Activated T-cell treated with anti-CD3 and anti-CD28 coated beads, Interleukin-2, amount 50 U/mL, for 48 hours (primary cell): ENCODE measurements at regions not wholly inside any gene's neighbourhood (a gene's known extent, or its start where the extent isn't known, plus 50 kb on each side); places are given as distances from the start of the nearest gene placed in this dataset.
"Not testable (repeated sequence)": the region's sequence is repeated elsewhere in the genome, so short reads cannot be mapped to it uniquely, and the experiment has no call there.

ENCODE experiments used
- DNase-seq, 2 experiments: peaks; one replicate each; pipeline ENCODE4 v3.0.0-alpha.2; 2020

GRCh38 chr16:63650550-63650949 lies 1471.3 kb downstream of the CDH11 start:
- DNase-seq: no peak

DNA sequence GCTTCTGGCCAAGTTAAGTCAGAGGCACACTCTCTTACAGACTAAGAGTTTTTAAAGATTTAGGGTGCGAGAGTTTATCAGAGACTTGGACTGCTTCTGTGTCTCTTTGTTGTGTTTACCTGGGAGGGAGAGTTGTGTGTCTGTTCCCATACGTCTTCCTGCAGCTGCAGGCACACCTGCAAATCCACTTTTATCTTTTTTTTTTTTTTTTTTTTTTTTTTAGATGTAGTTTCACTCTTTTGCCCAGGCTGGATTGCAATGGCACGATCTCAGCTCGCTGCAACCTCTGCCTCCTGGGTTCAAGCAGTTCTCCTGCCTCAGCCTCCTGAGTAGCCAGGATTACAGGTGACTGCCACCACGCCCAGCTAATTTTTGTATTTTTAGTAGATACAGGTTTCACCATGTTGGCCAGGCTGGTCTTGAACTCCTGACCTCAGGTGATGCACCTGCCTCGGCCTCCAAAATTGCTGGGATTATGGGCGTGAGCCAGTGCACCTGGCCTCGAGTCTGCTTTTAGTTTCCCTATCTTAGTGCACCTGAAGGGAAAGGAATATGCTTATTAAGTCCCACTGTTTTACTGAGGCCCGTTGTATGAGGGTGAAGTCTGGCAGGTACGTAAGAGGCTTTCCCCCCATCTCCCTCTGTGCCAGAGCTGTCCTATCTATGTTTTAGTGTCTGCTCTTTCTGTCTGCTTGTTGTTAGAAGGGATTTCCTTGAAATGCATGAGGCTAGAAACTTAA lies 1488.0 kb downstream of the CDH11 start:
- not testable (repeated sequence) for DNase-seq

DNA sequence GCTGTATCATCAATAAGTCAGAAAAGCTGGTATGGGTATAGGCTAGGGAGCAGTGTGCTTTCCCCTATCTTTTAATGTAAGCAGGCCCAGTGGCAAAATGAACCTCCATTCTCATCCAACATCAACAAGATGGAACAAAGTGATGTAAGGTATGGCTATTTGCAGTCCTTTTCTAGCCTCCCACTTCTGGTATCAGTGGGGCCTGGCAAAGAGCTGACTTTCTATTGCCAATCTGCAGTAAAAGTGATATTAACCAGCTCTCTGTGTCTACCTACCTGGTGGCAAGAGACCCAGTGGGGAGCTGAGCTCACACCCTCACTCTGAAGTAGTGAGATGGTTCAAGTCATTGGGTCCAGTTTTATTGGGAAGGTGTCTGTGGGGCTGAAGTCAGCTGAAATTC lies 1492.6 kb downstream of the CDH11 start:
- DNase-seq: no peak

- DNase-seq: no peak
Observed at GRCh38 chr16:63628812-63629211, 1493.1 kb downstream of the CDH11 start.

DNA sequence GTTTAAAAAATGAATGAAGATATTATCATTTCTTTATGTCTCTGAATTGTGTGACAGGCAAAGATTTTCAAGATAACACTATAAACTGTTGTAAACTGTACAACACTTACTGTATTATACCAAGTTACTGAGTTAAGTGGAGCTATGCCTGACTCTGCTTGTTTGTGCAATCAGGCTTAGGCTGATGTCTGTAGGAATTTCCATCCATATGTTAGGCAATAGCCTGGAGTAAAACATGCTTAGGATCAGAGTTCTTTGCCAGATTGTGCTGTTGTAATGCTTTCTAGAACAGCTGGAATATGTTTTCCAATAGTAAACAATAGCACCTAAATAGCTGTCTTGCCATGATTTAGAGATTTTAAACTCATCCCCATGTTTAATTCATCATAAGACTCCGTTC lies 1496.7 kb downstream of the CDH11 start:
- DNase-seq: no peak

DNA sequence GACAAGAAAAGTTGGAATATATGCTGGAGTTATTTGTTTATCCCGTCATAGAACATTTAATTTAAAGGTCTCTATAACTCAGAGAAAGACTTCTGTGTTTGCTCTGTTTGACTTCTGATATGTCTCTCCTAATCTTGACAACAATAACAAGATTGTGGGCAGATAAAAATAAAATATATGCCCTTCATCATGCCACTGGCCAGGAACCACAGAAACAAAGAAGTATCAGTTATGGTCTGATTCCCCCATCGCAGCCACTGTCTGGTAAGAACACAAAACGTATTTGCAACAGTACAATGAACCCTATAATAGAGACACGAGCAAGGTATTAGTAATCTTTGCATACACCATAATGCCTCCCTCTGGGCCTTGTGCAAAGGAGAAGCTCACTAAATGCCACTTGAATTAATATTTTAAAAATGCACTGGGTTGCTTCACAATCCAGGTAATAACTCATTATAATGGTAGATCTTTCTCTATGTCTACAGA lies 1498.3 kb downstream of the CDH11 start:
- DNase-seq: no peak

DNA sequence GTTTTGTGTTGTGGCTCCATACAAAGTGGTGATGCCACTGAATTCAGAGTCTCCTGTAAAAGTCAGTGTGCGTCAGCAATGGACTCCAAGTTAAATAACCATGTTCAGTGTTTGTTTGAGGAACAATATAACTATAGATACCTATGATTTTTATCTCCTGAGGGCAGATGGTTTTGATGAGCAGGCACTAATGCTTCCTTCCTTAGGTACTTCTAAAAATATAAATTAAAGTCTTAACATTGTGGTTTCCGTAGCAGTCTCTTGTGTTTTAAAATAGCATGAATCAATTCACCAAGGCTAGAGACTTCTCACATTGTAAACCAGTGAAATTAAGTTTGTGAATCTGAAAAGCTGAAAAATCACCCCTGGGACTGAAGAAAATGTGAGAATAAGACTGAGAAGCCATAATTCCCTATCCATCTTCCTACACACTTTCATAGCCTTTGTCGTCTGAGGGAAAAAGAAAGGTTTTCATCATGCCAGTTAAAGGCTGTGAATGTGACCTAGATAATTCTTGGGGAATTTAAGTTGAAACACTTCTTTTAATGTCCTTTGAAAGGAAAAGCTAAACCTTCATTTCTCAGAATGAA lies 1502.9 kb downstream of the CDH11 start:
- DNase-seq: no peak

DNA sequence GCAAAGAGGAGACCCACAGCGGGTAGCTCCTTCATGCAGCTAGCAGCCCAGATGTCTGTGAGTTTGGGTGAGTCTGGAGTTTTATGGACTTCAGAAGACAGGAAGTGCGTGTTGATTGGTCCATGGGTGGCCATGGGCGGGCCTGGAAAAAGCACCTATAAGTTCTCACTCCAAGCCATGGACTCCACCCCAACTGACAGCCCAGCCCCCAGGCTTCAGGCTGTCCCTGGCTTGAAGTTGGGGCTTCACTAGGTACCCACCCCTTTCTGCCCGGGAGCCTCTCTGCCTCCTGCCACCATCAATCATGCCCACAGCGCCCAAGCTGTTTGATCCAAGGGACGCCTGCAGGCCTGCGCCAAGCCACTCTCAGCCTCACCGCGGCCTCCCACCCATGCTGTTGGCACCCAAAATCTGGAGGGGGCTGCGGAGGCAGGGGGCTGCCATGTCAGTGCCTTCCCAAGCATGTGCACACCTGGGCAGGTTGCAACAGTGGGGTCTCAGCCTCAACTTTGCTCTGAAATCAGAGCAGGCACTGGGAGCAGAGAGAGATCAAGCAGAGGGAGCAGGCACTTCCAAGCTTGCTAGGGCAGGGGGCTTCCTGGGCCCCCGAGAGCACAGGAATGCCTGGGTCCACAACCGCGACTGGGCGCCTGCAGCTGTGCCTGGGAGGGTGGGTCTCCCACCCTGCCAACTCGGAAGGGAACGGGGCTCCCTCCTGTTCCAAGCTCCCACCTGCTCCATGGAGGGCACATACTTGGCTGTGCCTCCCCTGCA lies 1503.7 kb downstream of the CDH11 start:
- no peak for DNase-seq

DNA sequence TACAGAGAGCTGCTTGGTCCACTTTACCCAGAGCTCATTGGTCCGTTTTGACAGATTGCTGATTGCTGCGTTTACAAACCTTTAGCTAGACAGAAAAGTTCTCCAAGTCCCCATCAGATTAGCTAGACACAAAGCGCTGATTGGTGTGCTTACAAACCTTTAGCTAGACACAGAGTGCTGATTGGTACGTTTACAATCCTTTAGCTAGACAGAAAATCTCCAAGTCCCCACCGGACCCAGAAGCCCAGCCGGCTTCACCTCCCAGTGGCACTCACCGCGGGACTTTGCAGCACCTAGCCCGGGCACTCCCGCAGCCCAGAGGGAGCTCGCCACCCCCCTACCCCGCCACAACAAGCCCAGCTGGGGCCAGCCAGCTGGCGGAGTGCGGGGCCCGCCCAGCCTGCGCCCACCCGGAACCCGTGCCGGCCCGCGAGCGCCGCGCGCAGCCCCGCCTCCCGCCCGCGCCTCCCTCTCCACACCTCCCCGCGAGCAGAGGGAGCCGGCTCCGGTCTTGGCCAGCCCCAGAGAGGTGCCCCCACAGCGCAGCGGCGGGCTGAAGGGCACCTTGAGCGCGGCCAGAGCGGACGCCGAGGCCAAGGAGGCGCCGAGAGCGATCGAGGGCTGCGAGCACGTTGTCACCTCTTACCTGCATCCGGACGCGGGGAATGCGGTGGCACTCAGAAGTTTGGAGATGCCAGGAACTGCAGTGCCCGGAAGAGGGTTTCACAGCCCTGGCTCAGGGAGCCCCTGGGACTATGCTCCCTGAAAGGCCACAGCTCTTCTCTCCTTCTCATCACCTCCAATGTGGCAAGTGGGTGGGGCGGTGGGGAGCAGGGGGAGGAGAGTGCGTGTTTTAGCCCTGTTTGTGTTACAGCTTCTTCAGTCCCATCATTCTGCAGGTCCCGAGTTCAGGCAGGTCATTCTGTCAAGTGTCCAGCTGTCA lies 1504.5 kb downstream of the CDH11 start:
- DNase-seq: no peak

DNA sequence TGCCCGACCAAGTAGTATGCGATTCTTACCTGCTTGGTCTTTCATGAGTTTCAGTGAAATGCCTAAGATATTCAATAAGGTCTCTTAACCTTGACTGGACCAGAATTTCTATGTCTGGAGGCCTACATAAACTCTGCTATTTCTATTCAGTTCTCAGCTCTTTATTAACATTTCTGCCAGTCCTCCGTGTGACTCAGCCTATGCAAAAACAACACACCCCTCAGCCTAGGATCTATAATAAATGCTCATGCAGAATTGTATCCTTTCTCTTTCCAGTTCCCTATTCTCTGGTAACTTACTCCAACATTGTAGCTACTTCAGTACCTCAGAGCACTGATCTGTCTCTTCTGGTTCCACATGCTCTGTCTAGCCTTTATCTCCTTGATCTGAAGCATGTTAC lies 1507.4 kb downstream of the CDH11 start:
- DNase-seq: no peak

DNA sequence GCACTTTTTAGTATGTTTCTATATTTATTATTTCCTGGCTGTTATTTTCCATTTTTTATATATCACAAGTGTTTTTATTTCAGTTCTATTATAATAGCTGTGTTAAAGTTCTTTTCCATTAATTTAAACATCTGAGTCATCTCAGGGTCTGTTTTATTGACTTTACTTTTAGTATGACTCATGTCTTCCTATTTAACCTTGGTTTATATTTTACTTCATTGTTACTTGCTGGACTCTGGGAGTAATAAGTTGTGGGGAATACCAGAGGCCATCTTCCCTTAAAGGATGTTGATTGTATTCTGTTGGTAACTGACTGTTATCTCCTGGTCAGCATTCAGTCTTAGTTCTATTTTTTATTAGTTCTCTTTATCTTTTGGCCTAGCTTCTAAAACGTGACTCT lies 1508.2 kb downstream of the CDH11 start:
- no peak for DNase-seq

DNA sequence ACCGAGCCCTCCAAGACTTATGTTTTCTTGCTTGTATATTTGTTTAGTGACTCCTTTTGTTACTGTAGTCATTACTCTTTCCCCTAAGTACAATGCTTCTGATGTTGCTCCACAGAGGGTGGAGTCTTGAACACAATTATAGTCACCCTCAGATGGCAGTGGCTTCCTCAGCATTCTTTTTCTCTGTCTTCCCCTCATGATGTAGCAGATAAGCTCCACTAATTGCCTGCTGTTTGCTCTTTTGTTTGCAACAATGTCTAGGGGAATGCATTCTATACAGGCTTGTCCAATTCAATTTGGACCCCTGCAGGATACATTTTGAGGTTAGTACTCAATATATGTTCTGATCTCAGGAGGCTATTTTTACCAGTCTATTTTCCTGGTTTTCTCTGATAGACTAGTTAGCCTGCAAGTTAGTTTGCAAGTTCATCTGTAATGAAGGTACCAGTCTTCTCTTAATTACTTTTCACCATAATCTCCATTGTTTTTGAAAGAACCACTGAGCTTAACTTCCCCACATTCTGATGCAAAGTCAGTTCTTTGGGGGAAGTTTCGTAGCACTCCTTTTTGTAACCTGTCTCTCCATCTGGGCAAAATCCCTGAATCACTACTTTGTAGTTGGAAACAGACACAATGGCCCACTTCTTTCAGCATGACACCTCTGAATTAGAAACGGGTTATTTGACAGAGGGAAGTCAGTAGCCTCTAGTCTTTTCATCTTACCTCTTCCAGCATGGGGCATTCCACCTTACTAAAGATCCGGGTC lies 1509.2 kb downstream of the CDH11 start:
- DNase-seq: no peak

DNA sequence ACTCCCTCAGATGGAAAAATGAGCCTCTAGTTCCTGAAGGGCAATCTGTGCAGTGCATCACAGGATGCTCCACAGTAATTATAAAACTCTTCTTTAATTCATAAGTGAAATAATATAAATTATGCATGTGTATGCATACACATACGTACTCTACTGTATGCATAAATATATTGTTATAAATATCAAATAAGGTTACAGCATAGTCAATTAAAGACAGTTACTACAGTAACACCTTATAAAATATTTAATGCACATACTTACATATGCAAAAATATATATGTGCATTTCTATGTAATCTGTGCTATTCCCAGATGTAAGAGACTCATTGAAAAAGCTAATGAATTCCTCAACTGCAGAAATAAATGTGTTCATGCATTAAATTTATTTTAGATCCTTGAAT lies 1515.1 kb downstream of the CDH11 start:
- no peak for DNase-seq

DNA sequence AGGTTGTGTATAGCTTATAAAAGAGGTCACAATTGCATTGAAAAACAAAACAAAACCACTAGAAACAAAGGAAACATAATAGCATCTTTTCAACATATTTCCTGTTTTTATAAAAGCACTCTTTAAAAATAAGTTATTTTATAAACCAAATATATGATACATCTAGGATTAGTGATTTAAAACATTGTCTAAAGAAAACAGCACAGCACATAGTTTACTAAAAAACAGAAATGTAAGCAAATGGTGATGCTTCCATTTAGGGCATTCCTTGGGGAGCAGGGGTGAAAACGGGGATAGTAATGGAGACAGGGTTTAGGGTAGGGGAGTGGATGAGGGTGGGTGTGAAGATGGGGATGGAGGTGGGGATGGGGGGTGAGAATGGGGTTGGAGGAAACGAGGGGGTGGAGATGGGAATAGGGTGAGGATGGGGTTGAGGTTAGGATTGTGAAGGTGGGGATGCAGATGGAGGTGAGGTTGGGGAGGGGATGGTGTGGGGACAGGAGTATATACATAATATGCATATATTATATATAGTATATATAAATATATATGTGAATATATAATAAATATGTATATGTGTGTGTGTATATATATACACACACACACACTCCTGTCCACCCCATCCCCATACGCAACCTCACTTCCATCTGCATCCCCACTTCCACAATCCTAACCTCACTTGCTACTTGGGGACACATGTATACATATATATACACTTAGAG lies 1519.5 kb downstream of the CDH11 start:
- no peak for DNase-seq

DNA sequence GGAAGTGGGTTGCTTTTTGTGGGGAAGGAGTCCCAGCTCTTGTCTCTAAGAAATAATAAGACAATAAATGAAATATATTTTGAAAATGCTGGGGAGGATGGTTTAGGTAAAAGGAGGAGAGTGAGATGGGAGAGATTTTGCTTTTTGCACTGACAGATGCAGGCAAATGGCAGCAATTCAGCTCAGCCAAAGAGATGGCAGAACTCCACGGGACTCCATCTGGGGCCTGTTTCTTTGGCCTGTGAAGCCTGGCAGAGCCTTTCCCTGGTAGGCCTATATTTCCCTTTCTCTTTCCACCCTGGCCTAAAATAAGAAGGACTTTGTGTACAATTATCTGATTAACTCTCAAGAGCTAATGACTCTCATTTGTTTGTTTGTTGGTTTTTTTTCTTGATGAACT lies 1525.1 kb downstream of the CDH11 start:
- DNase-seq: no peak

- DNase-seq: no peak
Observed at GRCh38 chr16:63592852-63593251, 1529.0 kb downstream of the CDH11 start.

GRCh38 chr16:63581570-63581969 lies 1540.3 kb downstream of the CDH11 start:
- DNase-seq: no peak

DNA sequence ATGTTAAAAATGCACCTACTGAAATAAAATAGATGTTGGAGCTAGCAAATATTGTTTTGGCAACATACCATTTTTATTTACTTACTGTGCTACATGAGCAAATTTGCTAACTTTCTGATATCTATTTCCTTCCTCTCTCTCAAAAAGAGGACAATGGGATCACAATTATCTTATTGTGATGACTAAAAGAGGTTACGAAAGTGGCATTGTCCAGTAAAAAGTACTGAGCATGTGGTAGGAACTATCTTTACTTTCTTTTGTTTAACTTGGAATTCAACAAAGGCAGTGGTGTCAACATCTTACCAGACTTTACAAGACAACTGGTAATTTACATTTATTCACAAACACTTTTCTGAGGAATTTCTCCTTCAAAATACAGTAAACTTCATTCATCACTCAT lies 1542.6 kb upstream of the CDH8 start:
- no peak for DNase-seq

DNA sequence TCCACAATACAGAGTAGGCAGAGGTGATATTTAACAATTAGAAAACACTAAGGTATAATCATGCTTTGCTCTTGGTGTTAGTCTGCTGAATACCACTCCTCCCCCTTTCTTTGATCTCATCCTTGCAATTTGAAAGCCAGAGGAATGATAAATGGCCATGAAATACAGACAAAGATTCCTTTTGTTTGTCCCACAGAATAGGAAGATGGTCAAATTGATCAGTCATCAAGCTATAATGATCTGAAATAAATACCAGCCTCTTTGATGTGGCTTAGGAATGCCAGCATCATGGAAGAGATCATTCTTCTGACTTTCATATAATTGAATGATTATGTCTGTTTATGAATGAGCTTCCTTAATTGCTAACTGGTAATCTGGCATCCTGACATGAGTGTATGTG lies 1541.7 kb upstream of the CDH8 start:
- DNase-seq: no peak

DNA sequence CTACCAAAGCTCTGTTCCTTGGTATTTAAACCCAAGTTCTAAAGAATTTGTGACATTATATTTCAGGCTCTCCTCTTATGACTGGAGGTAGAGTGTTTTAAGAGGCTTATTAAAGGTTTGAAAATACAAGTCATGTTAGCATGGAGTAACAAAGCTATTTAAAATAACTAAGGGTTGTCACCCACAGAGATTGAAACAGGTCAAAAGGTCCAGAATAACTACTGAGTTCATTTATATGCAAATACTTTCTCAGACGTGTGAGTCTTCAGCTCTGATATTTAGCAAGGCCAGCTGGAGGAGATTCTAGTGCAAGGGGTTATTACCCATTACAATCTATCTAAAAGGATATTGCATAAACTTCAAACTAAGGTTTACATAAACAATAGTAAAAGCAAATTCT lies 1538.8 kb upstream of the CDH8 start:
- no peak for DNase-seq

GRCh38 chr16:63568164-63568563 lies 1531.9 kb upstream of the CDH8 start:
- DNase-seq: no peak
